NOMO-1 (cell line): ENCODE measurements at regions not wholly inside any gene's neighbourhood (a gene's known extent, or its start where the extent isn't known, plus 50 kb on each side); places are given as distances from the start of the nearest gene placed in this dataset.

Experiments
- DNase-seq, 2 experiments: peaks; one replicate each; lab custom pipeline; 2025; ENCODE audit not compliant: unreplicated experiment in 2 of 2; lab: John Stamatoyannopoulos, UW

GRCh38 chr17:14405189-14405588, 104.3 kb downstream of the HS3ST3B1 start:
- DNase-seq: no peak
